Mesenchymal stem cell (in vitro differentiated cells and primary cell): ENCODE measurements at regions not wholly inside any gene's neighbourhood (a gene's known extent, or its start where the extent isn't known, plus 50 kb on each side); places are given as distances from the start of the nearest gene placed in this dataset.

Source experiments
- DNase-seq: peaks from one replicate; pipeline ENCODE4 v3.0.0-alpha.2; 2013
- H2AFZ ChIP-seq: one replicate; pipeline ENCODE4 v1.6.1; 2013; ENCODE audit warnings: low read depth, mild to moderate bottlenecking, control low read depth, inconsistent platforms, low read length, moderate library complexity
- H2AK5ac ChIP-seq: 2 replicates; pipeline ENCODE4 v1.6.1; 2013; ENCODE audit warnings: low read length, moderate library complexity, mild to moderate bottlenecking, inconsistent platforms; ENCODE audit not compliant: severe bottlenecking
- H2BK120ac ChIP-seq: one replicate; pipeline ENCODE4 v1.6.1; 2013; ENCODE audit warnings: low read depth, mild to moderate bottlenecking, inconsistent platforms, low read length, moderate library complexity
- H2BK12ac ChIP-seq, 2 experiments: one replicate each; pipeline ENCODE4 v1.6.1; 2013; ENCODE audit warnings: inconsistent platforms in 2 of 2, low read length in 2 of 2, mild to moderate bottlenecking in 2 of 2, moderate library complexity in 2 of 2, control low read depth in 1 of 2
- H2BK15ac ChIP-seq: one replicate; pipeline ENCODE4 v1.6.1; 2013; ENCODE audit warnings: mild to moderate bottlenecking, low read depth, inconsistent platforms; ENCODE audit not compliant: poor library complexity, severe bottlenecking
- H2BK5ac ChIP-seq: 2 replicates; pipeline ENCODE4 v1.6.1; 2013; ENCODE audit warnings: low read depth, mild to moderate bottlenecking, low read length, control low read depth, inconsistent platforms; ENCODE audit not compliant: poor library complexity, severe bottlenecking
- H3K14ac ChIP-seq, 2 experiments: one replicate each; pipeline ENCODE4 v1.6.1; 2013; ENCODE audit warnings: inconsistent platforms in 2 of 2, low read length in 2 of 2, control low read depth in 1 of 2, mild to moderate bottlenecking in 1 of 2, moderate library complexity in 1 of 2
- H3K18ac ChIP-seq, 2 experiments: one replicate each; pipeline ENCODE4 v1.6.1; 2013; ENCODE audit warnings: inconsistent platforms in 2 of 2, low read length in 2 of 2, control low read depth in 1 of 2, low read depth in 1 of 2, mild to moderate bottlenecking in 1 of 2
- H3K23ac ChIP-seq, 2 experiments: one replicate each; pipeline ENCODE4 v1.6.1; 2013; ENCODE audit warnings: inconsistent platforms in 2 of 2, low read length in 2 of 2, mild to moderate bottlenecking in 2 of 2, moderate library complexity in 2 of 2, control low read depth in 1 of 2
- H3K27ac ChIP-seq: 2 replicates; pipeline ENCODE4 v1.5.1; 2013; ENCODE audit warnings: mild to moderate bottlenecking, moderate library complexity, low read length, control low read depth, inconsistent platforms; ENCODE audit not compliant: poor library complexity, severe bottlenecking
- H3K27me3 ChIP-seq, 2 experiments: 2 replicates each; pipeline versions ENCODE4 v1.6.1 to v1.7.0; 2013; ENCODE audit warnings: low read length in 2 of 2, mild to moderate bottlenecking in 2 of 2, moderate library complexity in 2 of 2, control low read depth in 1 of 2, inconsistent platforms in 1 of 2; ENCODE audit not compliant: control insufficient read depth in 1 of 2, insufficient read depth in 1 of 2
- H3K36me3 ChIP-seq, 2 experiments: 2 replicates each; pipeline versions ENCODE4 v1.6.1 to v1.7.0; 2013; ENCODE audit warnings: low read length in 2 of 2, control low read depth in 1 of 2, inconsistent platforms in 1 of 2, low read depth in 1 of 2, mild to moderate bottlenecking in 1 of 2; ENCODE audit not compliant: insufficient read depth in 2 of 2, control insufficient read depth in 1 of 2
- H3K4ac ChIP-seq, 2 experiments: one replicate each; pipeline ENCODE4 v1.6.1; 2013; ENCODE audit warnings: inconsistent platforms in 2 of 2, low read length in 2 of 2, mild to moderate bottlenecking in 2 of 2, moderate library complexity in 2 of 2, control low read depth in 1 of 2, low read depth in 1 of 2
- H3K4me1 ChIP-seq: 2 replicates; pipeline ENCODE4 v1.6.1; 2013; ENCODE audit warnings: low read depth, low read length, control low read depth; ENCODE audit not compliant: control insufficient read depth, insufficient read depth
- H3K4me2 ChIP-seq: 2 replicates; pipeline ENCODE4 v1.6.1; 2013; ENCODE audit warnings: low read length, mild to moderate bottlenecking, inconsistent platforms; ENCODE audit not compliant: poor library complexity, severe bottlenecking
- H3K4me3 ChIP-seq, 2 experiments: 2 replicates each; pipeline versions ENCODE4 v1.5.1 to v1.7.0; 2013; ENCODE audit warnings: low read length in 2 of 2, mild to moderate bottlenecking in 2 of 2, control low read depth in 1 of 2, low read depth in 1 of 2; ENCODE audit not compliant: insufficient read depth in 1 of 2
- H3K79me1 ChIP-seq: replicated peaks from 2 replicates; pipeline ENCODE4 v1.6.1; 2013; ENCODE audit warnings: mild to moderate bottlenecking, control low read depth, low read length, inconsistent platforms; ENCODE audit not compliant: poor library complexity, severe bottlenecking
- H3K9ac ChIP-seq: 2 replicates; pipeline ENCODE4 v1.7.0; 2013; ENCODE audit warnings: mild to moderate bottlenecking, low read length, moderate library complexity
- H3K9me3 ChIP-seq: 2 replicates; pipeline ENCODE4 v1.7.0; 2013; ENCODE audit warnings: mild to moderate bottlenecking, low read length; ENCODE audit not compliant: control insufficient read depth
- H4K8ac ChIP-seq: one replicate; pipeline ENCODE4 v1.6.1; 2013; ENCODE audit warnings: inconsistent platforms, mild to moderate bottlenecking, low read length, moderate library complexity
- H4K91ac ChIP-seq: one replicate; pipeline ENCODE4 v1.6.1; 2013; ENCODE audit warnings: mild to moderate bottlenecking, low read length, inconsistent platforms
- WGBS: methylation state at CpG from one replicate; pipeline ENCODE4 v1.1.7; 2013; ENCODE audit warnings: mixed read lengths; 5-methylcytosine and 5-hydroxymethylcytosine counted together

DNA sequence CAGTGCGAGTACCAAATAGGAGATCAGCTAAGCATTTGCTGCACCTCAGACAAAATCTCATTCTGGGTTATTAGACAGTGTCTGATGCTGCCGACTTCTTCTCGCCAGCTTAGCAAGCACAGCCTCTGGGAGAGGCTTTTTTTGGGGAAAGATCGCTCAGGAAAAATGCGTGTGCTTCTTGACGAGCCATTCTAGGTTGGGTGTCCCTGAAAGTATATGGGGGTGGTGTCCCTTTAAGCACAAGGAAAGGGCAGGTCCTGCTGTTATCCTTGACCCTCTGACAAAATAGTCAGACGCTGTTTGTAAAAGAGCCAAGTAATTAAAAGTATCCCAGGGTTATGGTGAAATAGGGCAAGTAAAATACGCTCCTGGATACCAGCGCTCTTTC, 540.1 kb upstream of the FZD8 start:
- H3K4me1 ChIP-seq, result peaks cover 12% of the 10 kb centered on the region
- H3K9ac ChIP-seq, result peak overlapping the region; percentile 64
- peak overlapping the region; percentile 8 to 31 for H3K18ac ChIP-seq
- no peak overlapping the region for H3K4ac ChIP-seq
- no peak overlapping the region for H3K23ac ChIP-seq
- H2AFZ ChIP-seq, result no peak overlapping the region
- no peak overlapping the region for H3K14ac ChIP-seq
- H3K79me1 ChIP-seq, result no peaks in the 10 kb centered on the region
- H3K4me3 ChIP-seq, result peak overlapping the region in 1 of 2 experiments; percentile 62
- peak overlapping the region; percentile 73 for H2BK5ac ChIP-seq
- DNase-seq, result no peak
- peak overlapping the region in 1 of 2 experiments; percentile 2 for H2BK12ac ChIP-seq
- H3K4me2 ChIP-seq, result peak overlapping the region; percentile 1
- peaks cover 5% of the 10 kb centered on the region for H3K9me3 ChIP-seq
- H3K36me3 ChIP-seq, result peaks cover 0 to 3% of the 10 kb centered on the region in 2 experiments
- H3K27ac ChIP-seq, result peak overlapping the region; percentile 88
- peak overlapping the region; percentile 43 for H2AK5ac ChIP-seq
- no peaks in the 10 kb centered on the region for H3K27me3 ChIP-seq
- WGBS, result 87% methylated on average over 9 of the region's 9 CpGs
- peak overlapping the region; percentile 29 for H2BK15ac ChIP-seq
- peak overlapping the region; percentile 64 for H4K8ac ChIP-seq
- H2BK120ac ChIP-seq, result peak overlapping the region; percentile 61
- peak overlapping the region; percentile 50 for H4K91ac ChIP-seq

DNA sequence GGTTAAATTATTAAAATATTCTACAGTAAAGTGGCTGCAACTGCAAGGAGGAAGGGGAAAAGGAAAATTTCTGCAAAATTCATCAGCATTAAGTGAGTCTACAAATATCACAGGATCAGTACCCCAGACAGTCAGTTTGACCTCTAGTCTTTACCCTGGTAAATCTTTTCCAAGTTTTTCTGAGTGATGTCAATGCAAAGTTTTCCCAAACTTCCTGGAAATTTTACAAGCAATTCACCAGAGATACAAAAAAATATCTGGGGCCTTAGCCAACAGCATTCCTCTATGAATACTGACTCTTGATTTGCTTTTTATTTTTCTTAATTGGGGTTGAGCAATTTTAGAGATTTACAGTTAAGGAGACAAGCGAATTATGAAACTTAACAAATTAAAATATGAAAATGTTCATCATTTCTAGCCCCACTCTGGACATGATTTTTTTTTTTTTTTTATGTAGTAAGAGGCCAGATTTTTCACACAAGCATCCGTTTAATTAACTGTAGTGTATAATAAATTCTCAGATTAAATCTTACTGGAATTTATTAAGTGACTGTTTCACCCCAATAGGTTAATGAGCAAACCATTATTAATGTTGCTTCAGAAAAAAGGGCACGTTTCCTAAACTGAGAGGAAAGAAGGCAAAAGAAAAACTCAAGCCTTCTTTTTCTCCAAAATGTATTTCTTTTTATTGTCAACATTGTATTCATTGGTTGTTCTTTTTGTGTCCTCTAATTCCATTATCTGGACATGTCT, 539.5 kb upstream of the FZD8 start:
- peak overlapping the region in 1 of 2 experiments; percentile 8 for H3K18ac ChIP-seq

DNA sequence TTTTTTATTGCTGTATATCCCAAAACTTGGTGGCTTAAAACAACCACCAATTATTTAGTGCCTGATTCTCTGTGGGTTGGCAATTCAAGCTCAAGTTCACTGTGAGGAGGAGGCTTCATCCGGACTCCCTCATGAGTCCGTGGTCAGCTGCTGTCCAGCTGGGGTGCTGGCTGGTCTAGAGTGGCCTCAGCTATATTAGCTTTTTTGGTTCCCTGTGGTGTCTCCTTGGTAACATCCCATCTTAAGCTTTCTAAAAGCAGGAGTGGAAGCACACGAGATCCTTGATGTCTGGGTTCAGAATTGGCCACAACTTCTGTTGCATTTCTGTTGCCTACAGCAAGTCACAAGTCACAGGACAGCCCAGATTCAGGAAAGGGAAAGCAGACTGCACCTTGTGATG, 536.5 kb upstream of the FZD8 start:
- Histone ChIP-seq H2BK12ac (peak overlapping the region; percentile 28 to 51), H3K14ac (no peak overlapping the region), H3K4me3 (no peak overlapping the region), H3K4me1 (peaks cover 5% of the 10 kb centered on the region), H3K79me1 (no peaks in the 10 kb centered on the region), H3K27me3 (no peaks in the 10 kb centered on the region), H4K91ac (no peak overlapping the region), H3K27ac (no peak overlapping the region), H2BK5ac (peak overlapping the region; percentile 37), H3K23ac (no peak overlapping the region), H2BK120ac (no peak overlapping the region), H2BK15ac (no peak overlapping the region), H2AK5ac (peak overlapping the region; percentile 57), H3K9ac (no peak overlapping the region), H3K4ac (peak overlapping the region in 1 of 2 experiments; percentile 59), H3K4me2 (no peak overlapping the region), H4K8ac (no peak overlapping the region), H3K36me3 (no peaks in the 10 kb centered on the region), H2AFZ (no peak overlapping the region), H3K18ac (peak overlapping the region in 1 of 2 experiments; percentile 11), H3K9me3 (peaks cover 5% of the 10 kb centered on the region)
- 81% methylated on average over 3 of the region's 3 CpGs for WGBS
- no peak for DNase-seq

More for the DNA sequence above, 539.5 kb upstream of the FZD8 start:
- Histone ChIP-seq H3K4me1 (peaks cover 12% of the 10 kb centered on the region), H2BK15ac (no peak overlapping the region), H3K79me1 (no peaks in the 10 kb centered on the region), H4K91ac (no peak overlapping the region), H2BK5ac (peak overlapping the region; percentile 73), H3K27me3 (no peaks in the 10 kb centered on the region), H3K23ac (no peak overlapping the region), H3K4me3 (peak overlapping the region in 1 of 2 experiments; percentile 62), H3K4ac (no peak overlapping the region), H3K4me2 (peak overlapping the region; percentile 1), H3K14ac (no peak overlapping the region), H2AK5ac (no peak overlapping the region), H3K27ac (peak overlapping the region; percentile 88), H3K9ac (peak overlapping the region; percentile 64), H2AFZ (no peak overlapping the region), H3K36me3 (peaks cover 0 to 3% of the 10 kb centered on the region in 2 experiments), H3K9me3 (peaks cover 5% of the 10 kb centered on the region), H2BK12ac (no peak overlapping the region), H4K8ac (no peak overlapping the region), H2BK120ac (peak overlapping the region; percentile 61)
- WGBS, result no CpG with 5 or more reads among the region's 3 CpGs
- peak; percentile 33 for DNase-seq

DNA sequence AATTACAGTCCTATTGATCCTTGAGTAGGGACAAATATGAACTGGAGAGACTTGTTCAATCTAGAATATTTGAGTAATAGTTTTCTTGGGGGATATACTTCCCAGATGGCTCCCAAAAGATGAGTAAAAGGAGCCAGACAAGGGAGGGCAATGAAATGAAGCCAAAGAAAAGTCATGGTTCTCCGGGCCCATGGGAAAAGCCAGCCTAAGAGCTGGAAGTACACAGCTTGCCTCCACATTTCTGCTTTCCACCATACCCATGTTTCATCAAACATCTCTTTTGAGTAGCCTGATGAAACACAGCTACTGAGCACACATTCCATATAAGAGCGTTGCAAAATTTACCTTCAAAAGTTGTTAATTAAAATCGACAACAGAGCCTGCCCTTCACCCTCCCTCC, 535.0 kb upstream of the FZD8 start:
- Histone ChIP-seq H3K36me3 (no peaks in the 10 kb centered on the region), H3K4ac (no peak overlapping the region), H3K23ac (no peak overlapping the region), H3K4me1 (peaks cover 4% of the 10 kb centered on the region), H3K27ac (no peak overlapping the region), H2BK15ac (no peak overlapping the region), H3K79me1 (no peaks in the 10 kb centered on the region), H3K9ac (no peak overlapping the region), H2BK5ac (no peak overlapping the region), H3K27me3 (no peaks in the 10 kb centered on the region), H4K8ac (no peak overlapping the region), H2BK12ac (peak overlapping the region in 1 of 2 experiments; percentile 67), H2AK5ac (peak overlapping the region; percentile 49), H3K9me3 (peaks cover 5% of the 10 kb centered on the region), H2BK120ac (no peak overlapping the region), H3K18ac (no peak overlapping the region), H3K14ac (no peak overlapping the region), H4K91ac (no peak overlapping the region), H3K4me2 (no peak overlapping the region), H2AFZ (no peak overlapping the region), H3K4me3 (no peak overlapping the region)
- WGBS, result 97% methylated on average over 3 of the region's 3 CpGs
- no peak for DNase-seq
